Endothelial cell of umbilical vein (primary cell): ENCODE measurements at regions not wholly inside any gene's neighbourhood (a gene's known extent, or its start where the extent isn't known, plus 50 kb on each side); places are given as distances from the start of the nearest gene placed in this dataset.

Source experiments
- BruUV-seq: library from RNA; stranded (reverse); fragments of 400-500 nt; replicated peaks from 2 replicates; lab custom pipeline; 2021; lab: Mats Ljungman, UMichigan
- CTCF ChIA-PET: fragments of 300-600, 350-600 bp; sonication (Branson Sonifier 250); formaldehyde crosslinking; loops from one replicate; lab custom pipeline; 2021; ENCODE audit warnings: antibody characterized with exemption, inconsistent platforms; lab: Charles Lee
- POLR2A ChIA-PET: fragments of 300-600, 350-600 bp; sonication (Branson Sonifier 250); formaldehyde crosslinking; loops from one replicate; lab custom pipeline; 2021; ENCODE audit warnings: antibody characterized with exemption, inconsistent platforms; lab: Charles Lee
- DNase-seq: peaks from one replicate; pipeline ENCODE4 v3.0.0-alpha.2; 2011; ENCODE audit warnings: low read depth, low spot score
- FAIRE-seq: peaks from 2 replicates; lab custom pipeline; 2011; peaks lifted over from hg19 to GRCh38; lab: Jason Lieb, UNC
- H2AFZ ChIP-seq: 2 replicates; pipeline ENCODE4 v1.6.0; 2012; ENCODE audit warnings: low read depth, low read length, control low read depth, inconsistent platforms
- H3K27ac ChIP-seq: 2 replicates; pipeline ENCODE4 v1.5.1; 2011; ENCODE audit warnings: low read depth, mild to moderate bottlenecking, control low read depth, low read length, moderate library complexity; ENCODE audit not compliant: insufficient read depth
- H3K27me3 ChIP-seq, 2 experiments: 2 replicates each; pipeline versions ENCODE4 v1.6.0 to v1.6.1; 2011; ENCODE audit warnings: low read length in 2 of 2, mixed read lengths in 1 of 2; ENCODE audit not compliant: control insufficient read depth in 2 of 2, insufficient read depth in 2 of 2
- H3K36me3 ChIP-seq, 2 experiments: 2 replicates in 1 of 2; 3 replicates in 1 of 2; pipeline ENCODE4 v1.5.1; 2011; ENCODE audit warnings: low read length in 2 of 2, mild to moderate bottlenecking in 1 of 2, moderate library complexity in 1 of 2; ENCODE audit not compliant: control insufficient read depth in 2 of 2, insufficient read depth in 2 of 2; ENCODE audit errors: extremely low read depth in 1 of 2
- H3K4me1 ChIP-seq: 3 replicates; pipeline ENCODE4 v1.5.1; 2011; ENCODE audit warnings: mild to moderate bottlenecking, low read length; ENCODE audit not compliant: control insufficient read depth, insufficient read depth; ENCODE audit errors: extremely low read depth
- H3K4me2 ChIP-seq: 2 replicates; pipeline ENCODE4 v1.6.1; 2011; ENCODE audit warnings: low read length, control low read depth, mixed read lengths; ENCODE audit not compliant: insufficient read depth
- H3K4me3 ChIP-seq, 3 experiments: fragments of 200-600 bp in 1 of 3; sonication (generic), shearing (Covaris generic) in 1 of 3; replicated peaks in 1 of 3; 2 replicates each; pipeline ENCODE4 v1.5.1; 2011 to 2016; ENCODE audit warnings: control low read depth in 3 of 3, low read length in 3 of 3, mild to moderate bottlenecking in 2 of 3, inconsistent platforms in 1 of 3, low read depth in 1 of 3, moderate library complexity in 1 of 3; ENCODE audit not compliant: insufficient read depth in 1 of 3
- H3K79me2 ChIP-seq: 2 replicates; pipeline ENCODE4 v1.6.0; 2012; ENCODE audit warnings: low read length, inconsistent platforms; ENCODE audit not compliant: control insufficient read depth, insufficient read depth
- H3K9ac ChIP-seq: replicated peaks from 2 replicates; pipeline ENCODE3; 2011; ENCODE audit warnings: low read length, control low read depth; ENCODE audit not compliant: insufficient read depth; ENCODE audit errors: extremely low read depth
- H3K9me1 ChIP-seq: replicated peaks from 3 replicates; pipeline ENCODE4 v1.6.0; 2011; ENCODE audit warnings: mild to moderate bottlenecking, low read length; ENCODE audit not compliant: control insufficient read depth, insufficient read depth; ENCODE audit errors: extremely low read depth
- H3K9me3 ChIP-seq: replicated peaks from 2 replicates; pipeline ENCODE4 v1.5.1; 2012; ENCODE audit warnings: low read length, inconsistent platforms; ENCODE audit not compliant: control insufficient read depth, insufficient read depth
- H4K20me1 ChIP-seq: replicated peaks from 2 replicates; pipeline ENCODE3; 2011; ENCODE audit warnings: mild to moderate bottlenecking, low read length; ENCODE audit not compliant: control insufficient read depth, insufficient read depth; ENCODE audit errors: extremely low read depth
- CTCF ChIP-seq, 2 donors: IDR thresholded peaks; 1 replicate in 1 of 2; 2 replicates in 1 of 2; pipeline ENCODE4 v1.5.1; 2011; ENCODE audit warnings: low read length in 2 of 2, mild to moderate bottlenecking in 2 of 2, moderate library complexity in 2 of 2, control low read depth in 1 of 2, inconsistent platforms in 1 of 2, low read depth in 1 of 2; ENCODE audit not compliant: insufficient read depth in 1 of 2; ENCODE audit errors: extremely low read depth in 1 of 2
- EZH2 ChIP-seq: IDR thresholded peaks from 2 replicates; pipeline ENCODE4 v1.6.1; 2012; ENCODE audit warnings: borderline replicate concordance, low read depth, mild to moderate bottlenecking, moderate library complexity, low read length, inconsistent platforms; ENCODE audit not compliant: severe bottlenecking
- FOS ChIP-seq: IDR thresholded peaks from 2 replicates; pipeline ENCODE4 v1.6.1; 2011; ENCODE audit warnings: mild to moderate bottlenecking, low read length, moderate library complexity, borderline replicate concordance; ENCODE audit not compliant: insufficient read depth
- GATA2 ChIP-seq: IDR thresholded peaks from 2 replicates; pipeline ENCODE4 v1.7.0; 2011; ENCODE audit warnings: low read depth, mild to moderate bottlenecking, moderate library complexity, mixed read lengths, low read length; ENCODE audit not compliant: insufficient read length, insufficient read depth
- JUN ChIP-seq: IDR thresholded peaks from 2 replicates; pipeline ENCODE4 v1.6.1; 2011; ENCODE audit warnings: borderline replicate concordance, low read depth; ENCODE audit not compliant: insufficient read length, insufficient read depth
- MAX ChIP-seq: IDR thresholded peaks from 2 replicates; pipeline ENCODE4 v1.6.1; 2011; ENCODE audit not compliant: insufficient read depth, insufficient read length
- MYC ChIP-seq: IDR thresholded peaks from one replicate; pipeline ENCODE4 v1.6.1; 2011; ENCODE audit warnings: mild to moderate bottlenecking, low read depth, low read length
- POLR2A ChIP-seq: IDR thresholded peaks from 2 replicates; pipeline ENCODE4 v1.6.1; 2012; ENCODE audit warnings: low read depth, mild to moderate bottlenecking, control low read depth, low read length
- POLR2AphosphoS5 ChIP-seq: IDR thresholded peaks from 2 replicates; pipeline ENCODE4 v1.6.1; 2012; ENCODE audit warnings: low read depth, mild to moderate bottlenecking, control low read depth, low read length, moderate library complexity; ENCODE audit not compliant: insufficient read depth
- dilution Hi-C: fragments of 300-500 bp; cut with MboI; formaldehyde crosslinking; loops from one replicate; pipeline ENCODE4 v1.15.0; 2019; ENCODE audit warnings: low sequenced_read_pairs; ENCODE audit not compliant: extremely low pct_ligation_motif_present
- intact Hi-C: fragments of 100-400 bp; cut with micrococcal nuclease; formaldehyde crosslinking; loops from one replicate; pipeline ENCODE4 v1.10.0; 2022

- dilution Hi-C loops (no loop called here), intact Hi-C loops (no loop called here)
- Histone ChIP-seq H3K27me3 (peaks cover 0 to 2% of the 10 kb centered on the region in 2 experiments), H3K9me3 (no peaks in the 10 kb centered on the region), H3K27ac (no peak overlapping the region), H3K4me2 (no peak overlapping the region), H4K20me1 (no peaks in the 10 kb centered on the region), H3K9ac (no peak overlapping the region), H2AFZ (no peak overlapping the region), H3K79me2 (no peaks in the 10 kb centered on the region), H3K4me1 (peaks cover 6% of the 10 kb centered on the region), H3K36me3 (no peaks in the 10 kb centered on the region), H3K4me3 (no peak overlapping the region), H3K9me1 (no peaks in the 10 kb centered on the region)
- ChIA-PET CTCF (no interaction called here), POLR2A (no interaction called here)
- BruUV-seq: no TSS peak
- FAIRE-seq: no peak
- DNase-seq: no peak
- no peak for TF ChIP-seq POLR2A
- no peak for TF ChIP-seq GATA2
- no peak for TF ChIP-seq MAX
- TF ChIP-seq MYC: no peak
- TF ChIP-seq JUN: no peak
- TF ChIP-seq POLR2AphosphoS5: no peak
- TF ChIP-seq CTCF (IDR thresholded peaks at IDR 0.05; ENCODE audit: extremely low read depth in 1 of 2, insufficient read depth in 1 of 2, low read depth in 1 of 2, low read length in 2 of 2): no peak
- no peak for TF ChIP-seq EZH2
- no peak for TF ChIP-seq FOS
Measured at GRCh38 chr7:28239823-28240204, 59.2 kb upstream of the JAZF1 start.
